Loucy (cell line): ENCODE measurements at regions not wholly inside any gene's neighbourhood (a gene's known extent, or its start where the extent isn't known, plus 50 kb on each side); places are given as distances from the start of the nearest gene placed in this dataset.

Experiments
- H2AFZ ChIP-seq: fragments of 200-600 bp; sonication (generic); 2 replicates; pipeline ENCODE4 v1.6.0; 2016; ENCODE audit warnings: antibody characterized with exemption, mild to moderate bottlenecking, low read length, moderate library complexity
- H3F3A ChIP-seq: fragments of 200-600 bp; 2 replicates; pipeline ENCODE4 v1.6.0; 2016; ENCODE audit warnings: antibody characterized with exemption, low read depth, mild to moderate bottlenecking
- H3K27me3 ChIP-seq: fragments of 200-600 bp; sonication (generic); 2 replicates; pipeline ENCODE4 v1.6.1; 2014; ENCODE audit warnings: low read length, mild to moderate bottlenecking; ENCODE audit not compliant: insufficient read depth, poor library complexity, severe bottlenecking
- H3K36me3 ChIP-seq: fragments of 200-600 bp; sonication (generic); 2 replicates; pipeline ENCODE4 v1.6.1; 2016; ENCODE audit warnings: low read length; ENCODE audit not compliant: insufficient read depth
- H3K4me1 ChIP-seq: fragments of 200-600 bp; sonication (generic); 2 replicates; pipeline ENCODE4 v1.5.1; 2014; ENCODE audit warnings: low read length, mild to moderate bottlenecking; ENCODE audit not compliant: insufficient read depth, poor library complexity, severe bottlenecking
- H3K4me2 ChIP-seq: fragments of 200-600 bp; sonication (generic); 2 replicates; pipeline ENCODE4 v1.6.0; 2014; ENCODE audit warnings: antibody characterized with exemption, low read length, low read depth, mild to moderate bottlenecking; ENCODE audit not compliant: poor library complexity, severe bottlenecking
- H3K4me3 ChIP-seq: fragments of 200-600 bp; sonication (generic); 2 replicates; pipeline ENCODE4 v1.5.1; 2014; ENCODE audit warnings: low read length, mild to moderate bottlenecking, mixed read lengths; ENCODE audit not compliant: poor library complexity, severe bottlenecking
- H3K79me2 ChIP-seq: fragments of 200-600 bp; sonication (generic); 2 replicates; pipeline ENCODE4 v1.6.1; 2014; ENCODE audit warnings: low read length; ENCODE audit not compliant: insufficient read depth
- H3K9ac ChIP-seq: fragments of 200-600 bp; sonication (generic); 2 replicates; pipeline ENCODE4 v1.6.0; 2014; ENCODE audit warnings: mild to moderate bottlenecking, low read depth, low read length, moderate library complexity; ENCODE audit not compliant: poor library complexity, severe bottlenecking
- H3K9me2 ChIP-seq: fragments of 200-600 bp; sonication (generic); replicated peaks from 2 replicates; pipeline ENCODE4 v1.6.1; 2016; ENCODE audit warnings: low read depth, low read length, mixed read lengths
- H3K9me3 ChIP-seq: fragments of 200-600 bp; sonication (generic); 2 replicates; pipeline ENCODE4 v1.6.1; 2014; ENCODE audit warnings: mild to moderate bottlenecking, antibody characterized with exemption, low read length, low read depth; ENCODE audit not compliant: insufficient read depth
- H4K20me1 ChIP-seq: fragments of 200-600 bp; sonication (generic); 2 replicates; pipeline ENCODE4 v1.6.0; 2014; ENCODE audit warnings: antibody characterized with exemption, low read length, mild to moderate bottlenecking; ENCODE audit not compliant: insufficient read depth, poor library complexity, severe bottlenecking
- EZH2phosphoT487 ChIP-seq: fragments of 200-600 bp; IDR thresholded peaks from 2 replicates; pipeline ENCODE4 v1.6.1; 2018; ENCODE audit warnings: antibody characterized with exemption, mild to moderate bottlenecking, moderate library complexity, borderline replicate concordance
- TF ChIP-seq, protein P1 (sequence below): fragments of 200-600 bp; sonication (generic); conservative IDR thresholded peaks from 2 replicates; pipeline ENCODE4 v1.5.1; 2014; ENCODE audit warnings: mild to moderate bottlenecking, antibody characterized with exemption, low read length

GRCh38 chr17:77273397-77274085 is 132.8 kb downstream of the SEC14L1 start:
- H3K4me1 ChIP-seq: no peaks in the 10 kb centered on the region
- no peaks in the 10 kb centered on the region for H4K20me1 ChIP-seq
- no peaks in the 10 kb centered on the region for H3K9me3 ChIP-seq
- H3K27me3 ChIP-seq: no peaks in the 10 kb centered on the region
- no peak overlapping the region for H3K4me2 ChIP-seq
- no peaks in the 10 kb centered on the region for H3K79me2 ChIP-seq
- H3F3A ChIP-seq: no peaks in the 10 kb centered on the region
- H3K36me3 ChIP-seq: no peaks in the 10 kb centered on the region
- H3K4me3 ChIP-seq: no peak overlapping the region
- TF ChIP-seq, protein P1, sequence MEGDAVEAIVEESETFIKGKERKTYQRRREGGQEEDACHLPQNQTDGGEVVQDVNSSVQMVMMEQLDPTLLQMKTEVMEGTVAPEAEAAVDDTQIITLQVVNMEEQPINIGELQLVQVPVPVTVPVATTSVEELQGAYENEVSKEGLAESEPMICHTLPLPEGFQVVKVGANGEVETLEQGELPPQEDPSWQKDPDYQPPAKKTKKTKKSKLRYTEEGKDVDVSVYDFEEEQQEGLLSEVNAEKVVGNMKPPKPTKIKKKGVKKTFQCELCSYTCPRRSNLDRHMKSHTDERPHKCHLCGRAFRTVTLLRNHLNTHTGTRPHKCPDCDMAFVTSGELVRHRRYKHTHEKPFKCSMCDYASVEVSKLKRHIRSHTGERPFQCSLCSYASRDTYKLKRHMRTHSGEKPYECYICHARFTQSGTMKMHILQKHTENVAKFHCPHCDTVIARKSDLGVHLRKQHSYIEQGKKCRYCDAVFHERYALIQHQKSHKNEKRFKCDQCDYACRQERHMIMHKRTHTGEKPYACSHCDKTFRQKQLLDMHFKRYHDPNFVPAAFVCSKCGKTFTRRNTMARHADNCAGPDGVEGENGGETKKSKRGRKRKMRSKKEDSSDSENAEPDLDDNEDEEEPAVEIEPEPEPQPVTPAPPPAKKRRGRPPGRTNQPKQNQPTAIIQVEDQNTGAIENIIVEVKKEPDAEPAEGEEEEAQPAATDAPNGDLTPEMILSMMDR: no peak
- no peak for TF ChIP-seq EZH2phosphoT487
- no peak overlapping the region for H2AFZ ChIP-seq
- no peak overlapping the region for H3K9ac ChIP-seq
- no peaks in the 10 kb centered on the region for H3K9me2 ChIP-seq

GRCh38 chr17:77274096-77274845 is 133.5 kb downstream of the SEC14L1 start:
- H3F3A ChIP-seq: no peaks in the 10 kb centered on the region
- H2AFZ ChIP-seq: no peak overlapping the region
- no peak overlapping the region for H3K9ac ChIP-seq
- no peak for TF ChIP-seq EZH2phosphoT487
- TF ChIP-seq, protein P1: no peak
- H3K79me2 ChIP-seq: no peaks in the 10 kb centered on the region
- H3K9me3 ChIP-seq: no peaks in the 10 kb centered on the region
- H3K27me3 ChIP-seq: no peaks in the 10 kb centered on the region
- H3K4me1 ChIP-seq: no peaks in the 10 kb centered on the region
- H3K9me2 ChIP-seq: no peaks in the 10 kb centered on the region
- H4K20me1 ChIP-seq: no peaks in the 10 kb centered on the region
- H3K36me3 ChIP-seq: no peaks in the 10 kb centered on the region
- no peak overlapping the region for H3K4me2 ChIP-seq
- H3K4me3 ChIP-seq: no peak overlapping the region

DNA sequence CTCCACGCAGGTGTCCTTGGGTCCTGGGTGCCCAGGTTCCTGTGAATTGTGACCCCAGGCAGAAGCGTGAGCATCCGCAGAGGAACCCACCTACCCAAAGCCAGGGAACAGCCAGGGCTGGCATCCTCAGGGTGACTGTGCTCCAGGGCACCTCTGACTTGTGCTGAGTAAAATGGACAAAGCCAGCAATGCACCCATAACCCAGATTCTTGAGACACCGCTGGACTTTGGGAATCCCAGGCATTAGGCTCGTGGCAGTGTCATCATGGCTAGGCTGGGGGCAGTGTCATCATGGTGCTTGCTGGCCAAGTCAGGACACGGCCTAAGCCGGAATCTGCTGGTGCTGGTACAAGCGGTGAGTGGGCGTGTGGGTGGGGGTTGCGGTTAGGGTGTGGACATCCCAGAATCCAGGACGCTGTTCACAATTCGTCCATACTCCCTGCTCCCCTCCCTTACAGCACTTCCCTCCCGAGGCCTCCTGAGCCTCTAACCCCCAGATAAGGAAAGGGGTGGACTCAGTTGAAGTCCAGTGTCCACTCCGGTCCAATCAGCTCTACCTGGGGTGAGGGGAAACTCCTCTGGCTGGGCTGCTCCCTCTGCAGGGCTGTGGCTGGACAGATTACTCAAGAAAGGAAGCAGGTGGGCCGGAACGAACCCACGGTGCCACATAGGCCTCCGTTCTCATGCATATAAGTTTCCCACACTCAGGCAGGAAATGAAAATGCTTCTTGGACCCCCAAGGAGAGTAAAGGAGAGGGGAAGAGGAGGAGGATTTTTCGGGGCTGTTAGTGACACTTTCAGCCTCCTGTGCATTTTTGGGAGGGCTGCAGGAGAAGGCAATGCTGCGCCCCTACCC is 138.9 kb downstream of the SEC14L1 start:
- no peak overlapping the region for H2AFZ ChIP-seq
- H3F3A ChIP-seq: no peaks in the 10 kb centered on the region
- H3K9me3 ChIP-seq: no peaks in the 10 kb centered on the region
- H3K4me2 ChIP-seq: no peak overlapping the region
- peaks cover 25% of the 10 kb centered on the region for H3K4me1 ChIP-seq
- TF ChIP-seq EZH2phosphoT487: no peak
- TF ChIP-seq, protein P1: no peak
- H3K4me3 ChIP-seq: no peak overlapping the region
- no peaks in the 10 kb centered on the region for H3K27me3 ChIP-seq
- no peaks in the 10 kb centered on the region for H3K9me2 ChIP-seq
- H3K79me2 ChIP-seq: no peaks in the 10 kb centered on the region; the same call in 1 of the 2 replicates
- H4K20me1 ChIP-seq: no peaks in the 10 kb centered on the region
- H3K9ac ChIP-seq: no peak overlapping the region
- no peaks in the 10 kb centered on the region for H3K36me3 ChIP-seq
